H7 (cell line): ENCODE measurements at regions not wholly inside any gene's neighbourhood (a gene's known extent, or its start where the extent isn't known, plus 50 kb on each side); places are given as distances from the start of the nearest gene placed in this dataset.

Experiments
- DNase-seq: peaks from one replicate; pipeline ENCODE4 v3.0.0; 2012
- H3K27me3 ChIP-seq: 2 replicates; pipeline ENCODE4 v1.6.0; 2011; ENCODE audit warnings: mild to moderate bottlenecking, low read length; ENCODE audit not compliant: control insufficient read depth, insufficient read depth
- H3K36me3 ChIP-seq: replicated peaks from 2 replicates; pipeline ENCODE4 v1.5.1; 2011; ENCODE audit warnings: low read length; ENCODE audit not compliant: control insufficient read depth, insufficient read depth
- H3K4me3 ChIP-seq: 2 replicates; pipeline ENCODE4 v1.5.1; 2011; ENCODE audit warnings: low read depth, mild to moderate bottlenecking, control low read depth, low read length, moderate library complexity; ENCODE audit not compliant: insufficient read depth

GRCh38 chr1:219993554-219994433, 52.5 kb downstream of the EPRS1 start:
- DNase-seq, result no peak
- H3K4me3 ChIP-seq, result no peak overlapping the region
- peaks cover 10% of the 10 kb centered on the region for H3K36me3 ChIP-seq
- H3K27me3 ChIP-seq, result no peaks in the 10 kb centered on the region

GRCh38 chr1:219991919-219992318, 54.4 kb downstream of the EPRS1 start:
- peaks cover 11% of the 10 kb centered on the region for H3K36me3 ChIP-seq
- no peak overlapping the region for H3K4me3 ChIP-seq
- H3K27me3 ChIP-seq, result no peaks in the 10 kb centered on the region
- no peak for DNase-seq

GRCh38 chr1:219991511-219991810, 54.8 kb downstream of the EPRS1 start:
- DNase-seq, result no peak
- Histone ChIP-seq H3K4me3 (no peak overlapping the region), H3K36me3 (peaks cover 8% of the 10 kb centered on the region)

GRCh38 chr1:219990782-219991510, 55.4 kb downstream of the EPRS1 start:
- no peak overlapping the region for H3K4me3 ChIP-seq
- DNase-seq, result peak; percentile 4
- peaks cover 10% of the 10 kb centered on the region for H3K36me3 ChIP-seq
- H3K27me3 ChIP-seq, result no peaks in the 10 kb centered on the region

More at GRCh38 chr1:219991511-219991810, 54.8 kb downstream of the EPRS1 start:
- H3K27me3 ChIP-seq, result no peaks in the 10 kb centered on the region

- Histone ChIP-seq H3K4me3 (no peak overlapping the region), H3K36me3 (peaks cover 8% of the 10 kb centered on the region), H3K27me3 (no peaks in the 10 kb centered on the region)
- DNase-seq, result no peak
These were observed 56.5 kb downstream of the EPRS1 start for GRCh38 chr1:219989766-219990165.

GRCh38 chr1:219988818-219989217, 57.5 kb downstream of the EPRS1 start:
- no peak for DNase-seq
- no peak overlapping the region for H3K4me3 ChIP-seq
- H3K36me3 ChIP-seq, result peaks cover 8% of the 10 kb centered on the region
- no peaks in the 10 kb centered on the region for H3K27me3 ChIP-seq

- H3K27me3 ChIP-seq, result no peaks in the 10 kb centered on the region
- DNase-seq, result no peak
- peaks cover 8% of the 10 kb centered on the region for H3K36me3 ChIP-seq
- H3K4me3 ChIP-seq, result no peak overlapping the region
These were observed 57.9 kb downstream of the EPRS1 start for GRCh38 chr1:219988387-219988786.

- Histone ChIP-seq H3K4me3 (no peak overlapping the region), H3K36me3 (peaks cover 9% of the 10 kb centered on the region), H3K27me3 (no peaks in the 10 kb centered on the region)
- DNase-seq, result no peak
These were observed 59.0 kb upstream of the SLC30A10 start for GRCh38 chr1:219987325-219987724.

GRCh38 chr1:219985169-219985568, 56.8 kb upstream of the SLC30A10 start:
- Histone ChIP-seq H3K36me3 (peaks cover 11% of the 10 kb centered on the region), H3K27me3 (no peaks in the 10 kb centered on the region), H3K4me3 (no peak overlapping the region)
- DNase-seq, result no peak
